ENCODE measurements at regions not wholly inside any gene's neighbourhood (a gene's known extent, or its start where the extent isn't known, plus 50 kb on each side); places are given as distances from the start of the nearest gene placed in this dataset.

GRCh38 chr22:20648306-20648903 lies 125.5 kb upstream of the SERPIND1 start:
- H3K27me3 Mint-ChIP-seq: peaks cover 4 to 22% (median 19%) of the 10 kb centered on the region in 3 donors
- H3K27ac Mint-ChIP-seq: no peak overlapping the region
- DNase-seq: no peak
- H3K4me3 Mint-ChIP-seq: no peak overlapping the region
- no peaks in the 10 kb centered on the region for H3K4me1 Mint-ChIP-seq
- ATAC-seq (ENCODE audit: low read depth in 2 of 2): no peak
- no peaks in the 10 kb centered on the region for H3K36me3 Mint-ChIP-seq
- H3K9me3 Mint-ChIP-seq: no peaks in the 10 kb centered on the region

GRCh38 chr22:20650294-20651207 lies 123.4 kb upstream of the SERPIND1 start:
- Mint-ChIP-seq H3K27me3 (peaks cover 4 to 15% (median 7%) of the 10 kb centered on the region in 3 donors), H3K4me1 (no peaks in the 10 kb centered on the region), H3K9me3 (no peaks in the 10 kb centered on the region), H3K27ac (no peak overlapping the region), H3K36me3 (no peaks in the 10 kb centered on the region), H3K4me3 (no peak overlapping the region)
- ATAC-seq (ENCODE audit: low read depth in 2 of 2) (no peak), DNase-seq (no peak)

GRCh38 chr22:20651286-20651685 lies 122.6 kb upstream of the SERPIND1 start:
- Mint-ChIP-seq H3K4me1 (no peaks in the 10 kb centered on the region), H3K9me3 (no peaks in the 10 kb centered on the region), H3K4me3 (no peak overlapping the region), H3K36me3 (no peaks in the 10 kb centered on the region), H3K27me3 (peaks cover 4 to 10% (median 7%) of the 10 kb centered on the region in 3 donors), H3K27ac (no peak overlapping the region)
- ATAC-seq (ENCODE audit: low read depth in 2 of 2) (no peak), DNase-seq (no peak)

GRCh38 chr22:20652130-20652529 lies 121.8 kb upstream of the SERPIND1 start:
- DNase-seq (no peak), ATAC-seq (ENCODE audit: low read depth in 2 of 2) (no peak)
- Mint-ChIP-seq H3K36me3 (no peaks in the 10 kb centered on the region), H3K4me1 (no peaks in the 10 kb centered on the region), H3K27me3 (peaks cover 4 to 12% (median 8%) of the 10 kb centered on the region in 3 donors), H3K27ac (no peak overlapping the region), H3K4me3 (no peak overlapping the region), H3K9me3 (no peaks in the 10 kb centered on the region)

- no peak for ATAC-seq (ENCODE audit: low read depth in 2 of 2)
- no peaks in the 10 kb centered on the region for H3K36me3 Mint-ChIP-seq
- no peaks in the 10 kb centered on the region for H3K9me3 Mint-ChIP-seq
- H3K27me3 Mint-ChIP-seq: peaks cover 4 to 16% (median 11%) of the 10 kb centered on the region in 3 donors
- no peak overlapping the region for H3K27ac Mint-ChIP-seq
- H3K4me3 Mint-ChIP-seq: no peak overlapping the region
- H3K4me1 Mint-ChIP-seq: no peaks in the 10 kb centered on the region
- no peak for DNase-seq
These were observed 121.3 kb upstream of the SERPIND1 start for GRCh38 chr22:20652582-20652981.

- DNase-seq: no peak
- H3K36me3 Mint-ChIP-seq: no peaks in the 10 kb centered on the region
- ATAC-seq (ENCODE audit: low read depth in 2 of 2): no peak
These were observed 120.7 kb upstream of the SERPIND1 start for GRCh38 chr22:20653012-20653794.

GRCh38 chr22:20653795-20654342 lies 120.0 kb upstream of the SERPIND1 start:
- H3K4me3 Mint-ChIP-seq: no peak overlapping the region
- no peak overlapping the region for H3K27ac Mint-ChIP-seq
- DNase-seq: no peak
- H3K4me1 Mint-ChIP-seq: no peaks in the 10 kb centered on the region
- ATAC-seq (ENCODE audit: low read depth in 2 of 2): no peak
- H3K9me3 Mint-ChIP-seq: no peaks in the 10 kb centered on the region
- H3K27me3 Mint-ChIP-seq: peaks cover 0 to 28% (median 22%) of the 10 kb centered on the region in 3 donors
- H3K36me3 Mint-ChIP-seq: no peaks in the 10 kb centered on the region

More at GRCh38 chr22:20653012-20653794, 120.7 kb upstream of the SERPIND1 start:
- H3K27me3 Mint-ChIP-seq: peaks cover 2 to 22% (median 17%) of the 10 kb centered on the region in 3 donors
- H3K4me1 Mint-ChIP-seq: no peaks in the 10 kb centered on the region
- no peak overlapping the region for H3K4me3 Mint-ChIP-seq
- no peak overlapping the region for H3K27ac Mint-ChIP-seq
- no peaks in the 10 kb centered on the region for H3K9me3 Mint-ChIP-seq

GRCh38 chr22:20654343-20655208 lies 119.3 kb upstream of the SERPIND1 start:
- Mint-ChIP-seq H3K9me3 (no peaks in the 10 kb centered on the region), H3K27ac (no peak overlapping the region), H3K36me3 (no peaks in the 10 kb centered on the region), H3K4me1 (no peaks in the 10 kb centered on the region), H3K4me3 (no peak overlapping the region), H3K27me3 (peaks cover 0 to 26% (median 22%) of the 10 kb centered on the region in 3 donors)
- ATAC-seq (ENCODE audit: low read depth in 2 of 2) (no peak), DNase-seq (no peak)

GRCh38 chr22:20655623-20656022 lies 118.3 kb upstream of the SERPIND1 start:
- Mint-ChIP-seq H3K4me1 (no peaks in the 10 kb centered on the region), H3K9me3 (no peaks in the 10 kb centered on the region), H3K27ac (no peak overlapping the region), H3K27me3 (peaks cover 5 to 25% (median 22%) of the 10 kb centered on the region in 3 donors), H3K36me3 (no peaks in the 10 kb centered on the region), H3K4me3 (no peak overlapping the region)
- ATAC-seq (ENCODE audit: low read depth in 2 of 2) (no peak), DNase-seq (no peak)

GRCh38 chr22:20656516-20656901 lies 117.4 kb upstream of the SERPIND1 start:
- no peak overlapping the region for H3K4me3 Mint-ChIP-seq
- peaks cover 9 to 29% (median 22%) of the 10 kb centered on the region in 3 donors for H3K27me3 Mint-ChIP-seq
- no peak for ATAC-seq (ENCODE audit: low read depth in 2 of 2)
- no peaks in the 10 kb centered on the region for H3K4me1 Mint-ChIP-seq
- no peaks in the 10 kb centered on the region for H3K9me3 Mint-ChIP-seq
- no peak for DNase-seq
- H3K36me3 Mint-ChIP-seq: no peaks in the 10 kb centered on the region
- no peak overlapping the region for H3K27ac Mint-ChIP-seq

- Mint-ChIP-seq H3K4me3 (no peak overlapping the region), H3K27me3 (peaks cover 10 to 32% (median 22%) of the 10 kb centered on the region in 3 donors), H3K9me3 (no peaks in the 10 kb centered on the region), H3K4me1 (no peaks in the 10 kb centered on the region), H3K27ac (no peak overlapping the region), H3K36me3 (no peaks in the 10 kb centered on the region)
- no peak for DNase-seq
- no peak for ATAC-seq (ENCODE audit: low read depth in 2 of 2)
These were observed 116.7 kb upstream of the SERPIND1 start for GRCh38 chr22:20656902-20657836.
